Fibroblast of skin of left biceps (primary cell): ENCODE measurements at regions not wholly inside any gene's neighbourhood (a gene's known extent, or its start where the extent isn't known, plus 50 kb on each side); places are given as distances from the start of the nearest gene placed in this dataset.
A peak's percentile ranks its signal among the peaks of the same experiment; 100 is the strongest.

Source experiments
- DNase-seq, 2 experiments: peaks; one replicate each; pipeline ENCODE4 v3.0.0-alpha.2; 2013; ENCODE audit warnings: low read depth in 2 of 2

DNA sequence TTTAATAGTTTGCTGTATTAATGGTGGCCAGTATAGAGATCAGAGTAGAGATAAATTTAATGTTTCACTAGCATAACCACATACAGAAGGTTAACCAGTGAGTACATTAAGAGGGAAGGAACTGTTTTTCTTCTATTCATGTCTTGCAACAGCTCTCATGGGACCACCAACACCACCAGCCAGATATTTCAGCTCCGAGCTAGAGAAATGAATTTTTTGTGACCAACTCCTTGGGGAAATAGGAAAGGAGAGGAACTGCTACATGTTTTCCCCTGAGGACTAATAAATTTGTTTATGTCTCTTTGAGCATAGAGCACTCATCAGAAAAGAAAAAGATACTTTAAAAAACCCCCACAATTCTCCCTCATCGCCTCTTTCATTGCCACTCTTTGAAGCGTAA lies 247.5 kb downstream of the MBNL1 start:
- DNase-seq, result no peak

DNA sequence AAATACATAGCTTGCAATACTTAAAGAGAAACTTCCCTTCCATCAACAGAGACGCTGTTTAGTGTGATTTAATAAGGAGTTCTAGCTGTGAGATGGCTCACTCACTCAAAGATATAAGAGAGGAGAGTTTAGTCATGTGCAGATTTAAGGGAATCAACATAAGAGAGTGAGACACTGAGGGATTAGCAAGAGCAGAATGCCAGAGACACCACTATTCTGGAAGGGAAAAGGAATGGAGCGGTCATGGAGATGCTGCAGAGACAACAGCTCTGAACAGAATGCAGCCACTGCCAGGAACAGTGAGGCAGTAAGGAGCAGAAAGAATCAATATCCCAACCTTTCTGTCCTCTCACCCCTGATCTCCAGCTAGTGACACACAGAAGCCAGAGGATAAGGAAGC lies 248.8 kb downstream of the MBNL1 start:
- DNase-seq, result no peak

DNA sequence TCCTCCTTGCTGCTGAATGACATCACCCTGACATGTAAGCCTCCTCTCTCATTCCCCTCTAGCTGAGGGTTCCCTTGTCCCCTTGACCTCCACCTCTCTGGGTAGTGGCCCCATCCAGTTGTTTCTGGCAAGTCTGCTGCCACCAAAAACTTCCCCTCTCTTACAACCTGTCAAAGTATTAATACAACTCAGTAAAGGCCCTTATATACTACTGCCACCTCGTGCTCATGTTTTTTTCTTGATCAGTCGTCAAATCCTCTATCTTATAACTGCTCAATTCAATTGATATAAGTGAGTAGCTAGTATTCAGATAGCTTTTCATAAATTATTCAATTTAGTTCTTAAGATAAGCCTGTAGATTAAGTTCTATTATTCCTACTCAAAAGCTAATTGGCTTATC lies 249.6 kb downstream of the MBNL1 start:
- no peak for DNase-seq

DNA sequence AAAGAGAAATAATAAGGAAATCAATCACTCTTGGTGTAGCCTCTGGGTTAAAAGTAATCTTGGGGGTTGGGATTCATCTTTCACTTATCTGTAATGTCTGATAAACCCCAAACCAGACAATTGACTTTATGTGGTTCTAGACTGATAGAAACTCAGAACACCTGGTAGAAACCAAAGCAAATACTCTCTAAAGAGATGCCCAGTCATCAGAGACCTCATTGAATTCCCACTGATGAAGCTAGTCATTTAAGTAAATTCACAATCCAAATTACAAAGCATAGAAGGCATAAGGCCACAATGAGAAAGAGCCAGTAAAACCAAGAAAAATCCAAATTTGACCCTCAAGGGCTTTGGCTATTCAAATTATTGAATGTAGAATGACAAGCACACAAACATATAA lies 250.6 kb downstream of the MBNL1 start:
- no peak for DNase-seq

DNA sequence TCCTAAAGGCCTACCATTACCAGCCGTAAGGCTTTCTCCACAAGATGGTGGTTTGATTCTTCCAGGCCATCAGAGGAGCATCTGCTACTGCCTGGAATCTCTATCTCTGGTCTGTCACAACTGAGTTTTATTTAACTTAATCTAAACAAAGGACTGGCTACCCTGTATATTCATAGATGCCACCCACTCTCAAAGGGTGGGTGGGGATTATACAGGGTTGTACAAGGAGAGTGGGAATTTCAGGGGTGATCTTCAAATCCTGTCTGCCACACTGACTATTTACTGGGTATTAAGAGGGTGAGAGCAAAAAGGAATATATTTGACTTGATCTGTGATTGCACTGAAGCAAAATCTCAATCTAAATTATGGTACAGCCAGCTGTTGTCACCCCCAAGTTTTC lies 253.3 kb downstream of the MBNL1 start:
- DNase-seq, result no peak

DNA sequence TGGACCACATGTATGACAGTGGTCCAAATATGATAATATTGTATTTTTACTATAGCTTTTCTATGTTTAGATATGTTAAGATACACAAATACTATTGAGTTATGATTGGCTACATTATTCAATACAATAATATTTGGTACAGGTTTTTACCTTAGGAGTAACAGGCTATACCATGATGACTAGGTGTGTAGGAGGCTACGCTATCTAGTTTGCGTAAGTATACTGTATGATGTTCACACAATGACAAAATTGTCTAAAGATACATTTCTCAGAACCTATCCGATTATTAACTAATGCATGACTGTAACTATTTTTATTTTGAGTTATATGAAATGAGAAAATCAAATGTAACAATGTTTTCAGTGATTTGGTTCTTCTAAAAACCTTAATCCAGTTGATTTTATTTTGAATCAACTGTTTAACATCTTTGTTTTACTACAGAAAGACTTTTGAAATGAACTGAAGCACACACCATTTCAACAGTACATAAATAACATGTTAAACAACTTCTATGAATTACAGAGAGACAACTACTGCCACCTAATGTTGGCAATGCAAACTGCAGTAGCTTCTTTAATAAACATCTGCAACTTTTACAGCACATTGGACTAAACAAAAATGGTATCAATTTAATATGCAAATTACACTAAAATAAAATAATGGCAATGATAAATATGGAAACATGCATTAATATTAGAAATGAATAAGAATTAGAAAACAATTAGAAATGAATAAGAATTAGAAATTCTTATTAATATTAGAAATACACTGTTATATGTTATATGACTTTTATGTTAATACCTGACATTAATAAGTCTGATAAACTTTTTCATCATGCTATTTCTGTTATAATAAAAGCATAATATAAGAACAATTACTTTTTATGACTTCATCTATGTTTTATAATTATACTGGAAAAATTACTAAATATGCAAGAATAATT lies 255.7 kb downstream of the MBNL1 start:
- DNase-seq, result peak; percentile 8 to 9

DNA sequence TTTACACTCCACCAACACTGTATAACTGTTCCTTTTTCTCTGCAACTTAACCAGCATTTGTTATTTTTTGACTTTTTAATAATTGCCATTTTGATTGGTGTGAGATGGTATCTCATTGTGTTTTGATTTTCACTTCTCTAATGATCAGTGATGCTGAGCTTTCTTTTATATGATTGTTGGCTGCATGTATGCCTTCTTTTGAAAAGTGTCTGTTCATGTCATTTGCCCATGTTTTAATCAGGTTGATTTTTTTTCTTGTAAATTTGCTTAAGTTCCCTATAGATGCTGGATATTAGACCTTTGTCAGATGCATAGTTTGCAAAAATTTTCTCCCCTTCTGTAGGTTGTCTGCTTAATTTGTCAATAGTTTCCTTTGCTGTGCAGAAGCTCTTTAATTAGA lies 263.0 kb downstream of the MBNL1 start:
- DNase-seq, result no peak

DNA sequence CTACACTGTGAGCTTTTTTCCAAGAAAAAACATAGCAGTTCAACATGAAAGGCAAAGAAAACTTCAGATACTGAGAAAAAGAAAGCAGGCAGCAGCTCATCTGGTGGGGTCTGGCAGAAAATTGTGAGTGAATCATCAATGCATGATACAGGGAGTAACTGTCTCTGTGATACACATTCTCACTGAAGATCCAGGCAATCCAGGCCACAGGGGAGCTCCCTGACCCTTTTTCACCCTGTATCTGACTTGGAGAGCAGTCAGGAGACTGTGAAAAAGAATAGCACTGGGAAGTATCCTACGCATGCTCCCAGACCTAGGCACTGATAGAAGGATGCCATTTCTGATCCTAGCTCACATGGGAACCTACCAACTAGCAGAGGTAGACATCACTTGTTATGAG lies 269.8 kb downstream of the MBNL1 start:
- DNase-seq, result no peak

DNA sequence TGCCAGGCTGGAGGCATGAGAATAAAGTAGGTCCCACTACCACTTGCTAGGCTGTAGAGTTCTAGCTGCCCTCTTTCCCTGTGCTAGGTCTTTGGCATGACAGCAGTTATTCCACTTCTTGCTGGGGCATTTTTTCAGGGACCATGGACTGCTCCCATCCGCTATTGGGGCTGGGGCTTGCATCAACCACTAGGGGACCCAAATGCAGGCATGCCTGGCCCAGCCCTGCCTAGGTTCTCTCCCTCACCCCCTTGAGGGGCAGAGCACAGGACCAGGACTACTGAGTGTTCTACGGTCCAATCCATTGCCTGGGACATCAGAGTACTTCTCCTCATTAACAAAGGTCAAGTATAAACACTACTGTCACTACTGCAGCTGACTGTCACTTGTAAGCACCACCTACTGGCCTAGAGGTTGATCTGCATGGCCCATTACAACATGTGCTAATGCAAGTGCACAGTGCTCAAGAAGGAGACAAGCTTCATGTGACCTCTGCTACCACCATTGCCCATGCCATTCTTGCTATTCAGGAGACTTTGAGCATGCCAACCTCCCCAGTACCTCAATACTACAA lies 270.5 kb downstream of the MBNL1 start:
- DNase-seq, result no peak

DNA sequence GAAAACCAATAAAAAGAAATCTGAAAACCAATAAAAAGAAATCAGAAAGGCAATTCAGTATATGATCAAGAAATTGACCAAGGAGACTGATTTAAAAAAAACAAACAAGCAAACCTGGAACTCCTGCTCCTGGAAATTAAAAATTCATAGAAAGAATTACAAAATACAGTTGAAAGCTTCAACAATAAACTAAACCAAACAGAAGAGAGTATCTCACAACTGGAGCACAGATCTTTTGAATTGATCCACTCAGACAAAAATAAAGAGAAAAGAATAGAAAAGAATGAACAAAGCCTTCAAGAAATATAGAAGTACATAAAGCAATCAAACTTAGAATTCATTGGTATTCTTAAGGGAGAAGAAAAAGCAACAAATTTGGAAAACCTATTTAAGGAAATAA lies 271.4 kb downstream of the MBNL1 start:
- no peak for DNase-seq

DNA sequence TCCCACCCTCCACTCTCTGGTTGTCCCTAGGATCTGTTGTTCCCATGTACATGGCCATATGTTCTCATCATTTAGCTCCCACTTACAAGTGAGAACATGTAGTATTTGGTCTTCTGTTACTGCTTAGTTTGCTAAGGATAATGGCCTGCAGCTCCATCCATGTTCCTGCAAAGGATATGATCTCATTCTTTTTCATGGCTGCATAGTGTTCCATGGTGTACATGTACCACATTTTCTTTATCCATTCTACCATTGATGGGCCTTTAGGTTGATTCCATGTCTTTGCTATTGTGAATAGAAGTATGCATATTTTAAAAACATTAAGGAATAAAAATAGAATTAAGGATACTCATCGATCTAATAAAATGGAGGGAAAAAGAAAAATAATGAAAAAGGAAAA lies 278.4 kb downstream of the MBNL1 start:
- no peak for DNase-seq

DNA sequence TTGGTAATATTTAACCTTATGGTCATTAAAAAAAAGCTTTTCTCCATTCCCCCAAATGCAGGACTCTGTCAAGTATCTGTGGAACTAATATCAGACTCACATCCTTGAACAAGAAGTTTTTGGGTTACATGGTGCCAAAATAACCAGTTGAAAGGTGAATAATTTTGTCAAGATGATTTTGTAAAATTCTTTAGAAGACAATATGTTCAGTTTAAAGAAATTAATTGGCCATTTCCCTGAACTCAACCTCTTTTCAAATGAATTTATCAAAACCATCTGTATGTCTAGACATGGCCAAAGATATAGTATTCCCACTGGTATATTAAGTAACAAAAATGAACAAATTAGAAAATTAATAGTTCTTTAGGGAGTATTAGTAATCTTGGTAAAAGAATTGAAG lies 280.5 kb downstream of the MBNL1 start:
- DNase-seq, result no peak

DNA sequence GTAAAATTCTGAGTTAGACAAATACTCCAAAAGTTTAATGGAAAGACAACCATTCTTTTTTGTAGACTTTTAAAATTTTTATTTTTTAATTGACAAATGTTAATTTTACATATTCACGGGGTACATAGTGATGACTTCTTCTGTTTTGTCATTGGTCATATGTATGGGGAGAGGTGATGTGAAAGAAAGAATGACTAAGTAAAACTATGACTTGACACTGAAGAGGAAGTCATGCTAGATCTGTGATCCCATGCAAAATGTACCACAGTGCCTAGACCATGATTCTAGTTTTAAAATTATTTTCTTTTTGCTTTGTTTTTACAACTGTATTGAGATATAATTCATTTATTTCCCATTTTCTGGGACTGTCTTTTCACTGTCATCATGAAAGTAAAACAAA lies 281.6 kb downstream of the MBNL1 start:
- no peak for DNase-seq

DNA sequence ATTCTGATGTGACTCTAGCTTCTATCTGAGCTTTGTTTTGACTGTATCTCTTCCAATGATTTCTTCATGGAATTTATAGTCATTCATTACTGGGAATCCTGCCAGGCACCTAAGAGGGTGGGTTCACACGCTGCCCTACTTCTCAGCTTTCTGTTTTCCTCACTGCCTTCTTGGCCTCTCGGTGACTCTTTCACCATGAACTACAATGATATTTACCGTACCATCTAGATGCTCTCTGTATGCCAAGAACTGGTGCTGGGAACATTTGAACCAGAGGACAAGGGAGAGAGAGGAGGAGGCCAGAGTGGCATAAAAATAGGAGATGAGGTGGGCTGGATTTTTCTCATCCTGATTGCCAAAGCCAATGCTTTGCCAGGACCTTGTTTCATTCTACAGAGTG lies 280.0 kb upstream of the P2RY1 start:
- no peak for DNase-seq

DNA sequence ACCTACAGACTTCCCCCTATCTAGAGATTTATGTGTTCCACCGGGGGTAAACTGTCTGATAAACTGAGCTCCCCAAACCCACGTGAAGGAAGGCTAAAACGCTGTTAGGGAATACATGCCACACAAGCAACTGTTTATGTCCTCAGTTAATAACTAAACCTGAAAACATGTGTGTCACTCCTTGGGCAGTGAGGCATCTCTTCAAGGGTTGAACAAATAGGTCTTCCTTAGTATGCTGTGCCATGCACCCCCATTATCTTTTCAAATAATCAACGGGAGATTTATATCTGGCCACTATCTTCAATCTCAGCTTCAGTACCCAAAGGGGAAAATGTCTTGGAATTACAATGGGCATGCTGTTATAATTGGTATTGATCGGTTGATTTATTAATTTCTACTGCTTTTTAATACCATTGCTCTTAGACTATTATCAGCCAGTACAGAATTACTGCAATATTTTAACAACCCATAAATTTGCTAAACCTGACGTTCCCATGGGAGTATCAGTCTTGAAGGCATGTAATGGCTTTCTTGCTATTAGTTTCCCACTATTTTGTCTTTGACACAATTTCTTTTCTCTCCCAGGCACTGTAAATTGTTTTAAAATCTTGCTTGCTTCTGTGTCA lies 279.2 kb upstream of the P2RY1 start:
- DNase-seq, result no peak

DNA sequence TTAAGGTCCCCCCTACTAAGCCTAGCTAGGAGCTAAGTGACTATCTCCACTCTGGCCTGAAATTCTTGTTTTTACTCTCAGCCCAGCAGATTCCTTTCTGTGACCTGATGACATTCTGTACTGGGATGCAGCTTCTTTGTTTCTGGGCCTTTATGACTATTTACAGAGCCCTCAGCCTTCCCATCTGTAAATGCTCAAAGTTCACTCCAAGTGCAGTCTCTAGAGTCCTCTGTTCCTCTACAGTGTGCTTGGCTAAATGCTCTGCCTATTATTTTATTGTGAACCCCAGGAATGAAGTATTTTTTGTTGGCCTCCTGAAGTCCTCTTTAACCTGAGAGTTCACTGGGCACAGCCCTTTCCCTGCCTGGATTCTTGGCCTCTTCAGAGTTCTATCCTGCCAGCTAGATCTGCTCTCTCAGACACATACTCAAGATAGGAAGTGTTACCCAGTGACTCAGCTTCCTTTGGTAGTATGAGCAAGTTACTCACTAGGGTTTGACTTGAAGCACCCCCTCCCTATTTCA lies 278.1 kb upstream of the P2RY1 start:
- peak in 1 of 2 experiments; percentile 6 for DNase-seq

DNA sequence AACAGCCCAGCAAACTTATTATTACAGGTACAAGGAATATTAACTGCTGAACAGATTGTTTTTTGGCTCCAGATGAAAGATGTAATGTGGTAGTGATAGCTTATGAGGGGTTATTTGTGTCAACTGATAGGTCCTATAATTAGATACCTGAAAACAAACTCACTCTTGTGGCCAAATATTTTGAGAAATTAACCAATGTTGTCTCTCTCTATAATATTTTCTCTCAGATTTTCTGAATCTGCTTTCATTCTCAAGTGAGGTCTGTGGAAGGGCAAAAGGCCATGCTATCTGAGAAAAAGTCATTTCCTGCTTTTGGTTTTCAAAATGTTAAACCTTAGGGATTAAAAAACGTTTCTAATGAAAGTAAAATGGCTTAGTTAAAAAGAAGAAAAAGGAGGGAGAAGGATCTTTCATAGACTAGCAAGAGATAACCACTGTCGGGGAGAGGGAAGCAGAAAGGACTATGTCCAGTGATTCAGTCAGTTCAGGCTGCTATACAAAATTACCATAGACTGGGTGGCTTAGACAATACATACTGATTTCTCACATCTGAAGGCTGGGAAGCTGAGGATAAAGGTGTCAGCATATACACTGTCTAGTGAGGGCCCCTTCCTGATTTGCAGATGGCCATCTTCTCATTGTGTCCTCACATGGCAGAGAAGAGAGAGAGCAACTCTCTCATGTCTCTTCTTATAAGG lies 277.5 kb upstream of the P2RY1 start:
- DNase-seq, result no peak

DNA sequence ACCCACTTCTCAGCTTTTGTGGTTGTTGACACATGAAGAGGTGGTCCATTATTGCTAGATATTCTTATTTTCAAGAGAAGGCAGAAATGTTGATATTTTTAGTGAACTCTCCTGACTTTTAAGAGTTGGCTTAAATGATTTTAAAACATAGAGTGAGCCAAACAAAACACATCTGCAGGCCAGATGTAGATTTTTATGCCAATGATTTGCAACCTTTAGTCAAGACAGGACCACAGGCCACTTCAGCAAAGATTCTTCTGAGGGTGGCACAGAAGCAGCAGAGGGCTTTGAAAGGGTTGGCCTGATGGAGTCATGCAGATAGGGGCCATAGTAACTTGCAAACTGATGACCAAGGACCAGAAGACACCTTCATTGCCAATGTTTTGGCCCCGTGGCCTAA lies 276.5 kb upstream of the P2RY1 start:
- DNase-seq, result no peak

DNA sequence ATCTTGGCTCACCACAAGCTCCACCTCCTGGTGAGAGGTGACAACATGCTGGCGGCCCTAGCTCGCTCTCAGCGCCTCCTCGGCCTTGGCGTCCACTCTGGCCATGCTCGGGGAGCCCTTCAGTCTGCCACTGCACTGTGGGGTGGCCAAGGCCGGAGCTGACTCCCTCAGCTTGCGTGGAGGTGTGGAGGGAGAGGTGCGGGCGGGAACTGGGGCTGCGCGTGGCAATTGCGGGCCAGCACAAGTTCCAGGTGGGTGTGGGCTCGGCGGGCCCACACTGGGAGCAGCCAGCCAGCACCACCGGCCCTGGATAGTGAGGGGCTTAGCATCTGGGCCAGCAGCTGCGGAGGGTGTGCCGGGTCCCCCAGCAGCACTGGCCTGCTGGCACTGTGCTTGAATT lies 275.7 kb upstream of the P2RY1 start:
- DNase-seq, result no peak

DNA sequence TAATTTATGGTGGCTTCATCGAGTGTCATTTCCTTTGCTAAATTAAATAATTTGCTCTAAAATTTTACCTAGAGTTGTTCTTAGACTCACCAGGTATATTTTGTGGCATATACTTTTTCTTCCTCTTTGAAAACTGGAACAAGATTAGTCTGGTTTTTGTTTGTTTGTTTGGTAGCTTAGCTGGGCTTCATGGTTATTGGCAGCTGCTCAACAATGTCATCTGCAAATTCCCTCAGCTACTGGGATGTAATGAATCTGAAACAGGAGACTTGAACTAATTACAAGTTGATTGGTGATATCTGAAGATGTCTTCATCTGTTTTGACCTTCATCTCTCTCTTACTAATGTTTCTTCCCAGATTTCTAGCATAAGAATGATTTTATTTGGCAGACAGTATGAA lies 270.5 kb upstream of the P2RY1 start:
- DNase-seq, result no peak

DNA sequence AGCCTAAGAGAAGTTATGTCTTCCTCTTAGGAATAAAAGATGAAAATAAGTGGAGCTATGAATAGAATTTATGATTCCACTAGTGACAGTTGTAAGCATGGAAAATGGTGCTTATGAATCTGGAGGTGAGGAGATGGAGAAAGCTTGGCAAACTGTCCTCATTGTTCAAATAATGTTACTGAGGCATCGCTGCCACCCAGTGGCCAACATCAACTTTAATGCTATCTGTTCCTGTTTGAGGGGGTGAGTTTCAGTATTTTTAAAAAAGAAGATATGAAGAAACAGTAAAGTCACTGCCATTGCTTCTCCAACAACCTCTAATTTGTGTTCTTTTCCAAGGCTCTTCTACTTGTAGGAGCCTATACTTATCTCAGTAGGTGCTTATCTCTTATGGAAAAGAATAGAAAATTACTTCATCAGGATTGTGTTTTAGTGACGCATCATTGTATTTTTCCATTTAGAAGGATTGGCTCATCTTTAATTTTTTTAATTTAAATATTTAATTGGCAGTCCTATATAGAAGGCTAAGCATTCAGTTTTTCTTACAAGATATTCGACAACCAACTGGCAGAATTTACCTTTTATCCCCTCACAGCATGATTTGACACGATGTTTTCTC lies 260.4 kb upstream of the P2RY1 start:
- DNase-seq, result peak in 1 of 2 experiments; percentile 19

DNA sequence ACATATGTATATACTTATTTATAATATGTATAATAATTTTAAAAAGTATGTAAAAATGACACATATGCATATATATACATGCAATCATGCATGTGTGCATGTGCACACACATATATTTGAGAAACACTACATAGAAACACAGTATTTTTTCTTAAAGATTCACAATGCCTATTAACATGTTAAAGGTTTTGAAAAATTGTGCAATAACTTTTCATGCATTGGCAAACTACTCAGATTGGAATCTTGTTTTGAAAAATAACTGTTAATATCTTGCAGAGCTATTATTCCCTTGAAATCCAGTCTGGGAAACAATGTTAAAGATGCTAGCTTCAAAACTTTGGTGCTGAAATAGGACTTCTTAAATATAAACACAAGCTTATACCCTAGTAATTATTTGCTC lies 256.2 kb upstream of the P2RY1 start:
- DNase-seq, result no peak
